ENCODE measurements at regions not wholly inside any gene's neighbourhood (a gene's known extent, or its start where the extent isn't known, plus 50 kb on each side); places are given as distances from the start of the nearest gene placed in this dataset.

DNA sequence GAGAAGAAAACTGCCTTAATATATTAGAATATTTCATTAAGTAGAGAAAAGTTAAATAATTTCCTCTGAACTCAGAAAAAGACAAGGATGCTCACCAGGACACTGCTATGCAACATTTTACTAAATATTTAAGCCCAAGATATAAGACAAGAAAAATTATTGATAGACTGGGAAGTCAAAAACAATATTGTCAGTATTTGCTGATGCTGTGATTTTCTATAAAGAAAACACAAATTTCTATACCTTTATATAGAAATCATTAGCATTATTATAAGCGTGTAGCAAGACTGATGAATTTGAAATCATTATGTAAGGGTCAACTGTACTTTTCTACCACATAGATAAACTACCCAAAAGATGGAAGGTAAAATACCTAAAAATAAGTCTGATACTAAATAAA is 451.0 kb downstream of the RNF144A start:
- TF ChIP-seq CTCF (IDR thresholded peaks at IDR 0.05) (no peak), POLR2A (IDR thresholded peaks at IDR 0.05) (no peak)
